Stimulated activated naive CD4-positive, alpha-beta T cell treated with Interleukin-2 at 50 U/mL for 16 hours (primary cell): ENCODE measurements at regions not wholly inside any gene's neighbourhood (a gene's known extent, or its start where the extent isn't known, plus 50 kb on each side); places are given as distances from the start of the nearest gene placed in this dataset.
"Not testable (repeated sequence)": the region's sequence is repeated elsewhere in the genome, so short reads cannot be mapped to it uniquely, and the experiment has no call there.

Experiments
- DNase-seq: peaks from one replicate; lab custom pipeline; 2025; lab: John Stamatoyannopoulos, UW

- no peak for DNase-seq
Observed at GRCh38 chr13:19123502-19123901, 58.1 kb downstream of the TUBA3C start.

GRCh38 chr13:19117913-19118739 lies 63.5 kb downstream of the TUBA3C start:
- DNase-seq: no peak

- DNase-seq: not testable (repeated sequence)
Observed at GRCh38 chr13:19109225-19109624, 72.4 kb downstream of the TUBA3C start.

- DNase-seq: no peak
Observed at GRCh38 chr13:19103140-19103539, 78.5 kb downstream of the TUBA3C start.

- no peak for DNase-seq
Observed at GRCh38 chr13:19093369-19093768, 88.3 kb downstream of the TUBA3C start.

GRCh38 chr13:19090495-19090894 lies 91.1 kb downstream of the TUBA3C start:
- no peak for DNase-seq

GRCh38 chr13:19089315-19089714 lies 92.3 kb downstream of the TUBA3C start:
- no peak for DNase-seq

GRCh38 chr13:19088416-19088815 lies 93.2 kb downstream of the TUBA3C start:
- DNase-seq: no peak

GRCh38 chr13:19085876-19086275 lies 95.7 kb downstream of the TUBA3C start:
- DNase-seq: no peak

GRCh38 chr13:19085258-19085657 lies 96.4 kb downstream of the TUBA3C start:
- no peak for DNase-seq

GRCh38 chr13:19083340-19083739 lies 98.3 kb downstream of the TUBA3C start:
- DNase-seq: no peak

- no peak for DNase-seq
Observed at GRCh38 chr13:19075418-19075817, 106.2 kb downstream of the TUBA3C start.

GRCh38 chr13:19074519-19074918 lies 107.1 kb downstream of the TUBA3C start:
- DNase-seq: no peak

- DNase-seq: not testable (repeated sequence)
Observed at GRCh38 chr13:19074106-19074505, 107.5 kb downstream of the TUBA3C start.

GRCh38 chr13:19072956-19073706 lies 108.5 kb downstream of the TUBA3C start:
- DNase-seq: not testable (repeated sequence)

- DNase-seq: no peak
Observed at GRCh38 chr13:19072543-19072942, 109.1 kb downstream of the TUBA3C start.

GRCh38 chr13:19071161-19071936 lies 110.3 kb downstream of the TUBA3C start:
- DNase-seq: no peak

GRCh38 chr13:19070398-19070735 lies 111.3 kb downstream of the TUBA3C start:
- DNase-seq: no peak

- no peak for DNase-seq
Observed at GRCh38 chr13:19069684-19070397, 111.8 kb downstream of the TUBA3C start.

- DNase-seq: no peak
Observed at GRCh38 chr13:19068691-19069090, 112.9 kb downstream of the TUBA3C start.

GRCh38 chr13:19067767-19068166 lies 113.9 kb downstream of the TUBA3C start:
- no peak for DNase-seq

- no peak for DNase-seq
Observed at GRCh38 chr13:19062801-19063200, 118.8 kb downstream of the TUBA3C start.
